ENCODE measurements at regions not wholly inside any gene's neighbourhood (a gene's known extent, or its start where the extent isn't known, plus 50 kb on each side); places are given as distances from the start of the nearest gene placed in this dataset.
"Not testable (repeated sequence)": the region's sequence is repeated elsewhere in the genome, so short reads cannot be mapped to it uniquely, and the experiment has no call there.

- no peak for DNase-seq
These were observed 132.5 kb upstream of the SLC8A1 start for GRCh38 chr2:40584432-40584831.

- DNase-seq: no peak
These were observed 139.9 kb upstream of the SLC8A1 start for GRCh38 chr2:40591774-40592173.

GRCh38 chr2:40592218-40592617 is 140.3 kb upstream of the SLC8A1 start:
- DNase-seq: no peak

- DNase-seq: no peak
These were observed 155.0 kb upstream of the SLC8A1 start for GRCh38 chr2:40606862-40607261.

DNA sequence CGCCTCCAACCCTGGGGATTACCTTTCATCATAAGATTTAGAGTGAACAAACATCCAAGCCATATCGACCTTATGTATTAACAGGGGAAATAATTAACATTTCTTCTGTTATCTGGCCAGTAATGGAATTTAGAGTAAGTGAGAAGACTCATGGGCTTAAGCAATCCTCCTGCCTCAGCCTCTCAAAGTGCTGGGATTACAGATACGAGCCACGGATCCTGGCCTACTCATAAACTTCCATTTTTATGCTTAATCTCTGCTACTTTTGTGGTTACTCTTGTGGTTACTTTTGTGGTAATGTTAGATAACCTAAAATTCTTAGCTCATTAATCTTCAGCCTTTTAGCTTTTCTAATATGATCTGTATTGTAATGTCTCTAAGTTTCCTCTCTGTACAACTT is 159.3 kb upstream of the SLC8A1 start:
- no peak for DNase-seq

- DNase-seq: no peak
These were observed 174.0 kb upstream of the SLC8A1 start for GRCh38 chr2:40625849-40626248.

- no peak for DNase-seq
These were observed 176.7 kb upstream of the SLC8A1 start for GRCh38 chr2:40628556-40628955.

- no peak for DNase-seq
These were observed 178.0 kb upstream of the SLC8A1 start for GRCh38 chr2:40629768-40630434.

DNA sequence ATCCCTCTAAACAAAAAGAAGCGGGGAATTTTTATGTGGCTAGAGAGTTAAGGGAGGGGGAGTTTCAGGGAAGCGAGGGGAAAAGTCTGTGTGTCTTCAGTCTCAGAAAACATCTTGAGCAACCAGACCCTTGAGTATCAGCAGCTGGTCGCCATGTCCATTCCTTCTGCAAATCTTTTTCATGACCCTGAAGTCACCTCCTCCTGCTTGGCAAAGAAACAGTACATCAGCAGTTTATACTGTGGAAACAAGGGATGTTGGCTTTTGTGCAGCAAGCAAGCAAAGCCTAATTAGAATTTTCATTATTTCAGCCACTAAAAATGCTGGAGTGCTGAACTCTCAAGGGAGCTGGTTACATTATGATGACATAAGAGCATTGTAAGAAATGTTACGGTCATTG is 187.4 kb upstream of the SLC8A1 start:
- DNase-seq: no peak

DNA sequence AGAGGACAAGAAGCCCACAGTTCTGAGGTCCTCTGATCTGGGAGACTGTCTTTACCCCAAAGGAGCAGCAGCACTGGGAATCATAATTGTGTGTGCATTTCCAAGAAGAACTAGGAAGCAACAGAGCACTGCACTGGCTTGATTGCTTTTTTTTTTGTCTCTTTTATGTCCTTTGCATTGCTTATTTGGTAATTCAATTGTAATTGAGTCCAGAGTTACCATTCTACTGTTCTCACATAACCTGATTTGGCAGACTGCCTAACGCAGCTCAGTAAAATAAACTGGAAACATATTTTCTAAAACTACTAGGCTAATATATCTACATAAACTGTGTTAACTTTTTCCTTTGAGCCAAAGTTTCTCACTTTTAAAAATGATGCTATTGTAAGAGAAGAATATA is 190.3 kb upstream of the SLC8A1 start:
- no peak for DNase-seq

DNA sequence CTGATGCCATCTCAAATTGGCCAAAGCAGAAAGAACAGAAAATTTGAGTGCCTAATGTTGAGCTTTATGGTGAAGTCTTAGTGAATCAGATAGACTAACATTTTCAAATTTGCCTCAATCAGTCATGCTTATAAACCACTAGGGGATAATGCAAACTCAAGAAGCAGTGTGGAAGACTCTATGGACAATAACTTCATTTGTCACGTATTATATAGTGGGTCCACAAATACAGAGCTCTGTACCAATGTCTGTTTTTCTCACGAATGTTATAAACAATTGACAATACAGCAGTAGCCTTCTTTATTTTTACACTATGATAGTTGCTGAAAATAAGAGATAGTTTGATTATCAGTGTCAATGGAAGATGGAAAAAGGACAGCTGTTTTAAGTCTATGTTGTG is 190.8 kb upstream of the SLC8A1 start:
- no peak for DNase-seq

GRCh38 chr2:40646642-40647041 is 194.8 kb upstream of the SLC8A1 start:
- no peak for DNase-seq

DNA sequence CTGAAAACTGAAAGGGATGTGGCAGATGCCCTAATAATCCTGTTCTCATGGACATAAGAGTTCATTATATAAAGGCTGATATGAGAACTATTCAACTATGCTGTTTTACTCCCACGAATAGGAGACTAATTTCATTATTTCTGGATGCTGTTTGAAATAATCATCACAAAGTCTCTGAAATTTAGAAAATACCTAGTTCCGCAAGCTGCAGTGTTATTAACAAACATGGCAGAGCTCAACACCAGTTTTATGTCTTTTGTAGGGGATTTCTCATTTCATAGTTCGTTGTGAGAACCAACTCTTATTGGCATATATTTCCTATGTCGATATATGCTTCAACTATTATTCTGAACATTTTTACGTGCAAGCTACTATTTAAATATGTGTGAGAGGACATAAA is 200.3 kb upstream of the SLC8A1 start:
- no peak for DNase-seq

- no peak for DNase-seq
These were observed 201.9 kb upstream of the SLC8A1 start for GRCh38 chr2:40653829-40654228.

- DNase-seq: no peak
These were observed 202.5 kb upstream of the SLC8A1 start for GRCh38 chr2:40654346-40654745.

DNA sequence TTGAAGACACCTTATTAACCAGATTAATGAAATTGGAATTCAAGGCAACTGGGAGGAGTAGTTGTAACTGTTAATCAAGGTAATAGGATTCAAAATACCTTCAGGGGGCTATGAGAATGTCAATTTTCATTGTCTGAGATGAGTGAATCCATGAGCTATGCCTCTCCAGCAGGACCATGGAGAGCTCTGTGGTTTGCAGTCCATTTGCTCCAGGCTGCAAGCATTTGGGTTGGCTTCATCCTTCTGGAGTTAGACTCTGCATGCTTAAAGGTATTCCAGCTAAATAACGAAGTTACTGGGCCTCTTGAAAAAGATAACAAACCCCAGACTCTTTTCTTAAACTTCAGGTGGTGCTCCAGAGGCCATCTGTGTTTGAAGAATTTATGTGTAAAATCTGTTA is 207.1 kb upstream of the SLC8A1 start:
- no peak for DNase-seq

- no peak for DNase-seq
These were observed 213.8 kb upstream of the SLC8A1 start for GRCh38 chr2:40665493-40666232.

DNA sequence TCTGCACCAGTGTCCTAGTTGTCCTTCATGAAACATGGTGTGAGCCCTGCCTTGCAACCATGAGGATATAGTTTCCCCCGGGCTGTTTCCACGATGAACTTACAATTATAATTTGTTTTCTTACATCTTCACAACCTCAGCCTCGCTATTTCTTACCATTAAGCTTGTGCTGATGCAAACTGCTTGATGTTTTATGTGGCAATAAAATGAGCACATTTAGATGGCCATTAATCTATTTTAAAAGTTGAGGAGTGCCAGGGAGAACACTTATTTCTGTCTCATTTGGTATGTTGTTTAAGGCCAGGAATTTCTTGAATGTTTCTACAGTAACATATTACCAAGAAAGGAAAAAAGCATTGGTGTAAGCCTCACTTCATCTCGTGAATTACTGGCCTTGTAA is 214.5 kb upstream of the SLC8A1 start:
- DNase-seq: no peak

DNA sequence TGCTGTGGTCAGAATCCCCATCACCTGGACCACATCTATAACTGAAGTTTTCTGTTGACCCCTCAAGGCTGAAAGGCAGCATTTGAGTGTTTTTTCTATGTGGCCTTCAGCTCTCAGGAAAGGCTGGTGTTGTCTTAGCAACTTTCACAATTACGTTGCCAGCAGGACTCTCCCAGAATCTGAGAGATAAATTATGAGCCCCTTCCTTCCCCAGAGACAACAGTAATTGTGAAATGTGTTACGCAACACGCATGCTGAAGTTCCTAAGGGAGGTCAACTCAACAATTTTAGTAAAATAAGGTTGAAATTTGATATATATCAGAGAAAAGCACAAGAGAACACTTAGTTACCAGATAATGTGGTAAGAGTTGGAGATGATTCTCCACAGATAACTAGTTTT is 216.5 kb upstream of the SLC8A1 start:
- no peak for DNase-seq

DNA sequence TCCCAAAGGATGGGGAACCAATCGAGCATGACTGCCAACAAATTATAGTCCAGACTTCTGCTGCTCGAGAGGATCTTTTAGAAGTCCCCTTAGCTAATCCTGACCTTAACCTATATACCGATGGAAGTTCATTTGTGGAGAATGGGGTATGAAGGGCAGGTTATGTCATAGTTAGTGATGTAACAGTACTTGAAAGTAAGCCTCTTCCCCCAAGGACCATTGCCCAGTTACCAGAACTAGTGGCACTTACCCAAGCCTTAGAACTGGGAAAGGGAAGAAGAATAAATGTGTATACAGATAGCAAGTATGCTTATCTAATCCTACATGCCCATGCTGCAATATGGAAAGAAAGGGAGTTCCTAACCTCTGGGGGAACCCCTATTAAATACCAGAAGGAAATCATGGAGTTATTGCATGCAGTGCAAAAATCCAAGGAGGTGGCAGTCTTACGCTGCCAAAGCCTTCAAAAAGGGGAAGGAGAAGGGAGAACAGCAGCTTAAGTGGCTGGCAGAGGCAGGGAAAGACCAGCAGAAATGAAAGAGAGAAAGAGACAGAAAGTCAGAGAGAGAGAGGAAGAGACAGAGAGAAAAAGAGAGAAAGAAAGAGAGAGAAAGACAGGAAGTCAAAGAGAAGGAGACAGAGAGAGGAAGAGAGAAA is 224.4 kb upstream of the SLC8A1 start:
- DNase-seq: not testable (repeated sequence)

GRCh38 chr2:40680547-40680946 is 228.7 kb upstream of the SLC8A1 start:
- no peak for DNase-seq

DNA sequence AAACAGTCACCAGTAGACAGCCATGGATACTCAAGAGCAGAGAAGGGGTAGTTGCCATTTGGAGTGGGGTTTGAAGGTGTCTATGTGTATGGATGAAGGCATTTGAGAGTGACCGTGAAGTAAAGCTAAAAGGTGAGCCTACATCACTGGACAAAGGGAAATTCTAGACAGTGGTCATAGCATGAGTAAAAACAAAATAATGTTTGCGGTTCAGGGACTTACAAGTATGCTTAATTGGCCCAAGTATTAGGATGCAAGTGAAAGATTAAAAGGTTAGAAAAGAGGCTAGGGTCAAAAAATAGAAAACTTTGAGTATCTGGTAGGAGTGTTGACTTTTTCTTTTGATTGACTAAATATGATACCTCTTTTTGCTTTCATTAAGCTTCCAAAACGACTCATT is 238.1 kb upstream of the SLC8A1 start:
- no peak for DNase-seq

DNA sequence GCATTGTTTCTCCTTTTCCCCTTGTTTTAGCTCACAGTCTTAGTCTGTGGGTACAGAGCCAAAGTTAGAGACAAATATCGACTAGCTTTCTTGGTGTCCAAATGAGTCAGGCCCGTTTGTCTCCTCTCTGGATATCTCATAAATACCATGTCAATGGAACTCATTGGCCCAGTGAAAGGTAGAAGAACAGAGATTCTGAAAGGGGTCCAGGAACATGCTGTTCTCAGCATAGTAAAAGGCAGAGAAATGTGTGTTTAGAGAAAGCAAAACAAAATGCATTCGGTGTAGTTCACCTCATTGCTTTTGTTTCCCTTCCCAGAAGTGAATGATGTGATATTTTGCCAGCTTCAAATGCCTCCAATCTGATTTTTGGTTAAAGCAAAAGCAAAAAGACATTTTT is 238.6 kb upstream of the SLC8A1 start:
- no peak for DNase-seq

DNA sequence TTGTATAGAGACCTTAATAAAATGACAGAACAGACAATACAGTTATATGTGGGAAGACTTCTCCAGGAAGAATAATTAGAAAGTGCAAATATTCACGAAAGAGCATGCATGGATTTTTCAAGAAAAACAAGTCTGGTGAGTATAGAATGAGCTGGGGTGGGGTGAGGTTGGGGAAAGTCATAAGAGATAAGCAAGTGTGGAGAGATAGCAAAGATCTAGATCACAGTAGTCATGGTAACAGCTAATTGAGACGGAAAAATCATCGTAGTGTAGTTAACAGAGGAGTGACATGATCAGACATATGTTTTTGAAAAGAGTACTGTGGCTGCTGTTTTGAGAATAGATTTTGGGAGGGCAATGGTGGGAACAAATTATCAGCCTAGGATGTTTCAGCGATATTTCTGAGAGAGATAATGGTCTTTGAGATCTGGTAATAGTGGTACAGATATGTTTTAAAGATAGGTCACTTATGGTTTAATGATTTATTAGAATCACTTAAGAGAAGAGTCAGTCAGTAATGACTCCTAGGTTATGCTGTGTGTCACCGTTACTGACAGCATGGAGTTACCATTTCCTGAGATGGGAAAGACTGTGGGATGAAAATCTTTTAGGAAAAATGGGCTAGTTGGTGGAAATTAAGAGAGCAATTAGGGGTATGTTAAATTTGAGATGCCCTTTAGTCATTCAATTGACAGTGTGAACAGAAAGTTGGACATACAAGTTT is 248.5 kb upstream of the SLC8A1 start:
- no peak for DNase-seq
